Progenitor cell of endocrine pancreas (in vitro differentiated cells): ENCODE measurements at regions not wholly inside any gene's neighbourhood (a gene's known extent, or its start where the extent isn't known, plus 50 kb on each side); places are given as distances from the start of the nearest gene placed in this dataset.

Source experiments
- DNase-seq: peaks from one replicate; pipeline ENCODE4 v3.0.0; 2021; ENCODE audit warnings: low spot score; ENCODE audit not compliant: unreplicated experiment
- H3K27ac Mint-ChIP-seq: 2 replicates; pipeline ENCODE4 v1.8.0; 2021; ENCODE audit warnings: mild to moderate bottlenecking, moderate library complexity, mixed read lengths
- H3K27me3 Mint-ChIP-seq: 2 replicates; pipeline ENCODE4 v1.8.0; 2021; ENCODE audit warnings: mixed read lengths
- H3K36me3 Mint-ChIP-seq: 2 replicates; pipeline ENCODE4 v1.8.0; 2022; ENCODE audit warnings: mixed read lengths; ENCODE audit not compliant: insufficient read depth
- H3K4me1 Mint-ChIP-seq: 2 replicates; pipeline ENCODE4 v1.8.0; 2021; ENCODE audit warnings: low read depth, mixed read lengths
- H3K4me3 Mint-ChIP-seq: 2 replicates; pipeline ENCODE4 v1.8.0; 2021; ENCODE audit warnings: low read depth, mild to moderate bottlenecking, moderate library complexity, mixed read lengths
- H3K9me3 Mint-ChIP-seq: 2 replicates; pipeline ENCODE4 v1.8.0; 2021; ENCODE audit warnings: low read depth, mixed read lengths
- CTCF ChIP-seq: fragments of 200-600 bp; sonication (generic); IDR thresholded peaks from one replicate; pipeline ENCODE4 v1.5.0; 2021; ENCODE audit warnings: antibody characterized with exemption, mild to moderate bottlenecking; ENCODE audit not compliant: unreplicated experiment

GRCh38 chr16:86082418-86083030, 183.6 kb downstream of the IRF8 start:
- no peak for DNase-seq
- no peak for TF ChIP-seq CTCF
- Mint-ChIP-seq H3K36me3 (no peaks in the 10 kb centered on the region), H3K4me3 (no peak overlapping the region), H3K27ac (no peak overlapping the region), H3K27me3 (peaks cover 34% of the 10 kb centered on the region), H3K9me3 (no peaks in the 10 kb centered on the region), H3K4me1 (no peaks in the 10 kb centered on the region)

- Mint-ChIP-seq H3K27me3 (peaks cover 34% of the 10 kb centered on the region), H3K9me3 (no peaks in the 10 kb centered on the region), H3K4me1 (no peaks in the 10 kb centered on the region), H3K36me3 (no peaks in the 10 kb centered on the region), H3K27ac (no peak overlapping the region), H3K4me3 (no peak overlapping the region)
- TF ChIP-seq CTCF, result no peak
- no peak for DNase-seq
These were observed 184.5 kb downstream of the IRF8 start for GRCh38 chr16:86083382-86084002.

- DNase-seq, result no peak
These were observed 186.2 kb downstream of the IRF8 start for GRCh38 chr16:86085161-86085611.

GRCh38 chr16:86085795-86086194, 186.8 kb downstream of the IRF8 start:
- H3K36me3 Mint-ChIP-seq, result no peaks in the 10 kb centered on the region
- no peak for DNase-seq
- no peaks in the 10 kb centered on the region for H3K9me3 Mint-ChIP-seq
- no peak overlapping the region for H3K4me3 Mint-ChIP-seq
- peaks cover 26% of the 10 kb centered on the region for H3K27me3 Mint-ChIP-seq
- H3K4me1 Mint-ChIP-seq, result peaks cover 8% of the 10 kb centered on the region
- TF ChIP-seq CTCF, result no peak
- no peak overlapping the region for H3K27ac Mint-ChIP-seq

More at GRCh38 chr16:86085161-86085611, 186.2 kb downstream of the IRF8 start:
- no peaks in the 10 kb centered on the region for H3K36me3 Mint-ChIP-seq
- H3K9me3 Mint-ChIP-seq, result no peaks in the 10 kb centered on the region
- peaks cover 2% of the 10 kb centered on the region for H3K4me1 Mint-ChIP-seq
- peaks cover 27% of the 10 kb centered on the region for H3K27me3 Mint-ChIP-seq
- no peak overlapping the region for H3K4me3 Mint-ChIP-seq
- H3K27ac Mint-ChIP-seq, result no peak overlapping the region
- TF ChIP-seq CTCF, result no peak

GRCh38 chr16:86086471-86086870, 187.5 kb downstream of the IRF8 start:
- no peaks in the 10 kb centered on the region for H3K9me3 Mint-ChIP-seq
- no peak for DNase-seq
- no peak overlapping the region for H3K4me3 Mint-ChIP-seq
- H3K4me1 Mint-ChIP-seq, result peaks cover 8% of the 10 kb centered on the region
- H3K27ac Mint-ChIP-seq, result no peak overlapping the region
- H3K27me3 Mint-ChIP-seq, result peaks cover 25% of the 10 kb centered on the region
- TF ChIP-seq CTCF, result no peak
- H3K36me3 Mint-ChIP-seq, result no peaks in the 10 kb centered on the region
